Thyroid gland (tissue), 4 donors: ENCODE measurements at regions not wholly inside any gene's neighbourhood (a gene's known extent, or its start where the extent isn't known, plus 50 kb on each side); places are given as distances from the start of the nearest gene placed in this dataset.

Source experiments
- CTCF ChIP-seq, 6 experiments: fragments of 200-600 bp in 3 of 6; fragments of 450-650 bp in 3 of 6; sonication (generic) in 3 of 6; IDR thresholded peaks; one replicate each; pipeline ENCODE4 v1.5.1; 2016 to 2019; ENCODE audit warnings: antibody characterized with exemption in 6 of 6, mild to moderate bottlenecking in 2 of 6, inconsistent platforms in 1 of 6, moderate library complexity in 1 of 6
- POLR2A ChIP-seq, 2 donors: fragments of 450-650 bp; IDR thresholded peaks; one replicate each; pipeline ENCODE4 v1.6.1; 2017; ENCODE audit warnings: antibody characterized with exemption in 2 of 2, mild to moderate bottlenecking in 2 of 2, moderate library complexity in 1 of 2

- TF ChIP-seq POLR2A (IDR thresholded peaks at IDR 0.05) (no peak), CTCF (IDR thresholded peaks at IDR 0.05) (no peak)
Measured at GRCh38 chr2:59236723-59237122, 995.6 kb upstream of the FANCL start.
